Panc1 (cell line): ENCODE measurements at regions not wholly inside any gene's neighbourhood (a gene's known extent, or its start where the extent isn't known, plus 50 kb on each side); places are given as distances from the start of the nearest gene placed in this dataset.

ENCODE experiments used
- ATAC-seq: fragments of 200-7000 bp; cut with Tn5 transposase; 2 replicates; pipeline ENCODE4 v1.9.1; 2020; ENCODE audit warnings: mild to moderate bottlenecking, moderate library complexity
- BruUV-seq: library from RNA; stranded (reverse); fragments of 400-500 nt; replicated peaks from 2 replicates; lab custom pipeline; 2021; lab: Mats Ljungman, UMichigan
- CTCF ChIA-PET: fragments of 300-600 bp; sonication (Branson Sonifier 250); formaldehyde crosslinking; loops from one replicate; lab custom pipeline; 2022; ENCODE audit warnings: antibody characterized with exemption; lab: Charles Lee
- POLR2A ChIA-PET: fragments of 300-600 bp; sonication (Branson Sonifier 250); formaldehyde crosslinking; loops from one replicate; lab custom pipeline; 2022; ENCODE audit warnings: antibody characterized with exemption; lab: Charles Lee
- DNase-seq: peaks from one replicate; pipeline ENCODE4 v3.0.0-alpha.2; 2010; ENCODE audit warnings: low read depth, low spot score
- H3K27ac ChIP-seq: 2 replicates; pipeline ENCODE4 v1.5.1; 2011; ENCODE audit warnings: mild to moderate bottlenecking, low read length, inconsistent platforms
- H3K27me3 ChIP-seq: fragments of 200-500 bp; sonication (Bioruptor generic); 2 replicates; pipeline ENCODE4 v1.6.0; 2014; ENCODE audit warnings: low read length, inconsistent platforms; ENCODE audit not compliant: control insufficient read depth, insufficient read depth
- H3K36me3 ChIP-seq: fragments of 200-500 bp; sonication (Bioruptor generic); 2 replicates; pipeline ENCODE4 v1.5.1; 2014; ENCODE audit warnings: inconsistent platforms, mild to moderate bottlenecking, low read length, moderate library complexity; ENCODE audit not compliant: control insufficient read depth, insufficient read depth
- H3K4me1 ChIP-seq: 2 replicates; pipeline ENCODE4 v1.5.1; 2011; ENCODE audit warnings: inconsistent platforms, mild to moderate bottlenecking, low read length, moderate library complexity; ENCODE audit not compliant: control insufficient read depth, insufficient read depth
- H3K4me3 ChIP-seq, 2 experiments: 2 replicates each; pipeline ENCODE4 v1.5.1; 2011 to 2012; ENCODE audit warnings: low read depth in 2 of 2, low read length in 2 of 2, mild to moderate bottlenecking in 2 of 2, inconsistent platforms in 1 of 2, moderate library complexity in 1 of 2
- H3K9me3 ChIP-seq: fragments of 200-500 bp; sonication (Bioruptor generic); 2 replicates; pipeline ENCODE4 v1.5.1; 2014; ENCODE audit warnings: low read depth, mild to moderate bottlenecking, inconsistent platforms, low read length, moderate library complexity; ENCODE audit not compliant: control insufficient read depth, insufficient read depth
- POLR2AphosphoS5 ChIP-seq: IDR thresholded peaks from 2 replicates; pipeline ENCODE4 v1.6.1; 2012; ENCODE audit warnings: mild to moderate bottlenecking, low read depth, low read length, moderate library complexity
- SIN3A ChIP-seq: IDR thresholded peaks from 2 replicates; pipeline ENCODE4 v1.6.1; 2012; ENCODE audit warnings: low read depth, mild to moderate bottlenecking, low read length, moderate library complexity, borderline replicate concordance; ENCODE audit not compliant: insufficient read depth
- TCF7L2 ChIP-seq: IDR thresholded peaks from 2 replicates; pipeline ENCODE4 v1.6.1; 2011; ENCODE audit warnings: mild to moderate bottlenecking, low read depth, low read length, inconsistent platforms
- in situ Hi-C: cut with HindIII; loops from 2 replicates; pipeline ENCODE4 v1.10.0; 2016; ENCODE audit warnings: low sequenced_read_pairs, low pct_unique_long_range_greater_than_20kb
- intact Hi-C: fragments of 100-400 bp; cut with micrococcal nuclease; formaldehyde crosslinking; loops from one replicate; pipeline ENCODE4 v1.10.0; 2022; ENCODE audit not compliant: unreplicated experiment
- TF ChIP-seq, protein P1 (sequence below): fragments of 450-650 bp; IDR thresholded peaks from 2 replicates; pipeline ENCODE4 v1.5.1; 2017; ENCODE audit warnings: mild to moderate bottlenecking
- TF ChIP-seq, protein P2 (sequence below), 2 experiments: IDR thresholded peaks; 2 replicates each; pipeline ENCODE4 v1.6.1; 2011 to 2012; ENCODE audit warnings: low read depth in 2 of 2, control low read depth in 1 of 2, low read length in 1 of 2, mild to moderate bottlenecking in 1 of 2, moderate library complexity in 1 of 2; ENCODE audit not compliant: insufficient read depth in 1 of 2

DNA sequence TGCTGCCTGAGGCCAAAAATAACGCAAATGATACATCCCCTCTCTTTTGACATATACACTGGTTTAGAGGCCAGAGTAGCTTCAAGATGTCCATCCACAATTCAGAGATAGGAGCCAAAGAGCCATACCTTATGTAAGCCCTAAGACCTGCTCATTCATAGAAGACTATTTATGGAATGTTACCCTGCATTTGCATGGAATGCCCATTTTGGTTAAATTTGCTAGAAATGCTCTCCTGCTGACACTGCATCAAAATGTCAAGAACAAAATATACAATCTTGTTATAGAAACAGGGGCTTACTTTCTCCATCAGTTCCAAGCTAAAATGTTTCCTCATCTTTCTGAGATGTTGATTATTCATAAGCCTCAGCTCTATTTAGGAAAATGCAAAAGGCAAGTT, 183.3 kb upstream of the CDKN3 start:
- POLR2A ChIA-PET: no interaction called here
- Histone ChIP-seq H3K9me3 (no peaks in the 10 kb centered on the region), H3K27ac (no peak overlapping the region), H3K4me3 (no peak overlapping the region), H3K4me1 (no peaks in the 10 kb centered on the region), H3K27me3 (no peaks in the 10 kb centered on the region), H3K36me3 (no peaks in the 10 kb centered on the region)
- BruUV-seq: no TSS peak
- ATAC-seq (no peak), DNase-seq (no peak)
- intact Hi-C loops: no loop called here
- CTCF ChIA-PET: no interaction called here
- in situ Hi-C loops: no loop called here
- TF ChIP-seq, protein P1, sequence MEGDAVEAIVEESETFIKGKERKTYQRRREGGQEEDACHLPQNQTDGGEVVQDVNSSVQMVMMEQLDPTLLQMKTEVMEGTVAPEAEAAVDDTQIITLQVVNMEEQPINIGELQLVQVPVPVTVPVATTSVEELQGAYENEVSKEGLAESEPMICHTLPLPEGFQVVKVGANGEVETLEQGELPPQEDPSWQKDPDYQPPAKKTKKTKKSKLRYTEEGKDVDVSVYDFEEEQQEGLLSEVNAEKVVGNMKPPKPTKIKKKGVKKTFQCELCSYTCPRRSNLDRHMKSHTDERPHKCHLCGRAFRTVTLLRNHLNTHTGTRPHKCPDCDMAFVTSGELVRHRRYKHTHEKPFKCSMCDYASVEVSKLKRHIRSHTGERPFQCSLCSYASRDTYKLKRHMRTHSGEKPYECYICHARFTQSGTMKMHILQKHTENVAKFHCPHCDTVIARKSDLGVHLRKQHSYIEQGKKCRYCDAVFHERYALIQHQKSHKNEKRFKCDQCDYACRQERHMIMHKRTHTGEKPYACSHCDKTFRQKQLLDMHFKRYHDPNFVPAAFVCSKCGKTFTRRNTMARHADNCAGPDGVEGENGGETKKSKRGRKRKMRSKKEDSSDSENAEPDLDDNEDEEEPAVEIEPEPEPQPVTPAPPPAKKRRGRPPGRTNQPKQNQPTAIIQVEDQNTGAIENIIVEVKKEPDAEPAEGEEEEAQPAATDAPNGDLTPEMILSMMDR: no peak
- TF ChIP-seq TCF7L2: no peak
- TF ChIP-seq POLR2AphosphoS5: no peak
- TF ChIP-seq, protein P2, sequence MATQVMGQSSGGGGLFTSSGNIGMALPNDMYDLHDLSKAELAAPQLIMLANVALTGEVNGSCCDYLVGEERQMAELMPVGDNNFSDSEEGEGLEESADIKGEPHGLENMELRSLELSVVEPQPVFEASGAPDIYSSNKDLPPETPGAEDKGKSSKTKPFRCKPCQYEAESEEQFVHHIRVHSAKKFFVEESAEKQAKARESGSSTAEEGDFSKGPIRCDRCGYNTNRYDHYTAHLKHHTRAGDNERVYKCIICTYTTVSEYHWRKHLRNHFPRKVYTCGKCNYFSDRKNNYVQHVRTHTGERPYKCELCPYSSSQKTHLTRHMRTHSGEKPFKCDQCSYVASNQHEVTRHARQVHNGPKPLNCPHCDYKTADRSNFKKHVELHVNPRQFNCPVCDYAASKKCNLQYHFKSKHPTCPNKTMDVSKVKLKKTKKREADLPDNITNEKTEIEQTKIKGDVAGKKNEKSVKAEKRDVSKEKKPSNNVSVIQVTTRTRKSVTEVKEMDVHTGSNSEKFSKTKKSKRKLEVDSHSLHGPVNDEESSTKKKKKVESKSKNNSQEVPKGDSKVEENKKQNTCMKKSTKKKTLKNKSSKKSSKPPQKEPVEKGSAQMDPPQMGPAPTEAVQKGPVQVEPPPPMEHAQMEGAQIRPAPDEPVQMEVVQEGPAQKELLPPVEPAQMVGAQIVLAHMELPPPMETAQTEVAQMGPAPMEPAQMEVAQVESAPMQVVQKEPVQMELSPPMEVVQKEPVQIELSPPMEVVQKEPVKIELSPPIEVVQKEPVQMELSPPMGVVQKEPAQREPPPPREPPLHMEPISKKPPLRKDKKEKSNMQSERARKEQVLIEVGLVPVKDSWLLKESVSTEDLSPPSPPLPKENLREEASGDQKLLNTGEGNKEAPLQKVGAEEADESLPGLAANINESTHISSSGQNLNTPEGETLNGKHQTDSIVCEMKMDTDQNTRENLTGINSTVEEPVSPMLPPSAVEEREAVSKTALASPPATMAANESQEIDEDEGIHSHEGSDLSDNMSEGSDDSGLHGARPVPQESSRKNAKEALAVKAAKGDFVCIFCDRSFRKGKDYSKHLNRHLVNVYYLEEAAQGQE (IDR thresholded peaks at IDR 0.05; ENCODE audit: insufficient read depth in 1 of 2, low read depth in 2 of 2, low read length in 1 of 2): no peak
- TF ChIP-seq SIN3A: no peak

DNA sequence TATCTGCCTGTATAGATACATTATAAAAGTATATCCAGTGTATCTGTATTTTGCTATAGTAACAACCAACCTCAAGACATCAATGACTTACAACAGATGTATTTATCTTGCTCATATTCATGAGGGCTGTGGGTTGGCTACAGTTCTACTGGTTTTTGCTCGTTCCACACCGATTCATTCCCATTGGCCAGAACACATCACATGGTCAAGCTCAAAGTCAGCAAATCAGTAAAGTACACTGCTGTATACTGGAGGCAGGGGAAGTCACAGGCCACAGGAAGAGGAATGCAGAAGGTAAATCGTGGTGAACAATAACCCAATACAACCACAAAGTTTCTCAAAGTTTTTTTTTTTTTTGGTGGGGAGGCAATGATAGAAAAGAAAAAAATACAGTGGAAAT, 180.0 kb upstream of the CDKN3 start:
- H3K36me3 ChIP-seq: no peaks in the 10 kb centered on the region
- H3K27ac ChIP-seq: no peak overlapping the region
- no peaks in the 10 kb centered on the region for H3K27me3 ChIP-seq
- DNase-seq (no peak), ATAC-seq (no peak)
- no peaks in the 10 kb centered on the region for H3K9me3 ChIP-seq
- TF ChIP-seq POLR2AphosphoS5 (no peak), TCF7L2 (no peak), SIN3A (no peak)
- TF ChIP-seq, protein P1: no peak
- TF ChIP-seq, protein P2 (IDR thresholded peaks at IDR 0.05; ENCODE audit: insufficient read depth in 1 of 2, low read depth in 2 of 2, low read length in 1 of 2): no peak
- no peaks in the 10 kb centered on the region for H3K4me1 ChIP-seq
- no TSS peak for BruUV-seq
- CTCF ChIA-PET: no interaction called here
- in situ Hi-C loops (no loop called here), intact Hi-C loops (no loop called here)
- H3K4me3 ChIP-seq: no peak overlapping the region
- POLR2A ChIA-PET: no interaction called here
